ENCODE measurements at regions not wholly inside any gene's neighbourhood (a gene's known extent, or its start where the extent isn't known, plus 50 kb on each side); places are given as distances from the start of the nearest gene placed in this dataset.

DNA sequence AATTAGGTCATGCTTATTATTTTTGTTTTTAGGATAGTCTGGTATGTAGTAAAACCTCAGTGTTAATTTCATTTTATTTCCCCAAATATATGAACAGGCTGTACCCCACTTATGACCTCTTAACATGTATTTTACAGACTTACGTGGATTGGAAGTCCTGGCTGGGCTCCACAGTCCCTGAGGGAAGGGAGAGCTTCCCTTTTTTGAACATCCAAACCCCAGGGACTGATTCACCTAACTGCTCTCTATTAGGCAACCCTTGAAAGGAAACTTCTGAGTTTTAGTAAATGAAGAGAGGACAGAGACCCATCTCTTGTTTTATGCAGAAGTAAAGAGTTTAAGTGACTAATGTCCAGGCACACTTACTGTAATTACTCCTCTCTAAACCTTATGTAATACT, 233.1 kb upstream of the SPRY1 start:
- no peak for TF ChIP-seq POLR2AphosphoS5 (IDR thresholded peaks at IDR 0.05)
- H2AFZ ChIP-seq (ENCODE audit: low read depth, low read length): no peak overlapping the region
- H3F3A ChIP-seq (ENCODE audit: insufficient read depth, low read length, poor library complexity, severe bottlenecking): no peaks in the 10 kb centered on the region
- no peaks in the 10 kb centered on the region for H3K79me2 ChIP-seq (replicated peaks; ENCODE audit: insufficient read depth, low read length)
- no peak overlapping the region for H3K27ac ChIP-seq (ENCODE audit: low read length)
- H3K4me3 ChIP-seq (ENCODE audit: low read length): no peak overlapping the region
- no peak overlapping the region for H3K4me2 ChIP-seq (ENCODE audit: low read length)
- H3K9me2 ChIP-seq (ENCODE audit: insufficient read depth, low read length): no peaks in the 10 kb centered on the region
- H3K9me3 ChIP-seq (ENCODE audit: low read length): no peaks in the 10 kb centered on the region
- no peaks in the 10 kb centered on the region for H3K27me3 ChIP-seq (ENCODE audit: insufficient read depth, low read depth, low read length)
- no peak overlapping the region for H3K9ac ChIP-seq (ENCODE audit: low read length)
- H4K20me1 ChIP-seq (ENCODE audit: insufficient read depth): no peaks in the 10 kb centered on the region
- H3K36me3 ChIP-seq (ENCODE audit: insufficient read depth, low read length): no peaks in the 10 kb centered on the region

- no peak overlapping the region for H3K4me2 ChIP-seq (ENCODE audit: low read length)
- no peaks in the 10 kb centered on the region for H3K27me3 ChIP-seq (ENCODE audit: insufficient read depth, low read depth, low read length)
- H3K9me2 ChIP-seq (ENCODE audit: insufficient read depth, low read length): no peaks in the 10 kb centered on the region
- no peaks in the 10 kb centered on the region for H3K36me3 ChIP-seq (ENCODE audit: insufficient read depth, low read length)
- no peaks in the 10 kb centered on the region for H3K79me2 ChIP-seq (replicated peaks; ENCODE audit: insufficient read depth, low read length)
- H3K9ac ChIP-seq (ENCODE audit: low read length): no peak overlapping the region
- H3K9me3 ChIP-seq (ENCODE audit: low read length): no peaks in the 10 kb centered on the region
- no peak overlapping the region for H3K27ac ChIP-seq (ENCODE audit: low read length)
- no peaks in the 10 kb centered on the region for H3F3A ChIP-seq (ENCODE audit: insufficient read depth, low read length, poor library complexity, severe bottlenecking)
- no peak overlapping the region for H3K4me3 ChIP-seq (ENCODE audit: low read length)
- TF ChIP-seq TAF1 (IDR thresholded peaks at IDR 0.05; ENCODE audit: low read depth) (no peak), RAD21 (conservative IDR thresholded peaks at IDR 0.05) (no peak), MXI1 (conservative IDR thresholded peaks at IDR 0.05; ENCODE audit: poor library complexity, severe bottlenecking) (no peak), CTCF (IDR thresholded peaks at IDR 0.05; ENCODE audit: poor library complexity, severe bottlenecking) (no peak), POLR2AphosphoS5 (IDR thresholded peaks at IDR 0.05) (no peak), EZH2 (IDR thresholded peaks at IDR 0.05; ENCODE audit: borderline replicate concordance, insufficient read depth, low read length, poor library complexity, severe bottlenecking) (no peak), EP300 (conservative IDR thresholded peaks at IDR 0.05; ENCODE audit: poor library complexity, severe bottlenecking) (no peak), REST (IDR thresholded peaks at IDR 0.05; ENCODE audit: borderline replicate concordance) (no peak), SMC3 (conservative IDR thresholded peaks at IDR 0.05; ENCODE audit: poor library complexity) (no peak)
- no peak overlapping the region for H2AFZ ChIP-seq (ENCODE audit: low read depth, low read length)
- H4K20me1 ChIP-seq (ENCODE audit: insufficient read depth): no peaks in the 10 kb centered on the region
Observed at GRCh38 chr4:123166023-123166422, 230.6 kb upstream of the SPRY1 start.

DNA sequence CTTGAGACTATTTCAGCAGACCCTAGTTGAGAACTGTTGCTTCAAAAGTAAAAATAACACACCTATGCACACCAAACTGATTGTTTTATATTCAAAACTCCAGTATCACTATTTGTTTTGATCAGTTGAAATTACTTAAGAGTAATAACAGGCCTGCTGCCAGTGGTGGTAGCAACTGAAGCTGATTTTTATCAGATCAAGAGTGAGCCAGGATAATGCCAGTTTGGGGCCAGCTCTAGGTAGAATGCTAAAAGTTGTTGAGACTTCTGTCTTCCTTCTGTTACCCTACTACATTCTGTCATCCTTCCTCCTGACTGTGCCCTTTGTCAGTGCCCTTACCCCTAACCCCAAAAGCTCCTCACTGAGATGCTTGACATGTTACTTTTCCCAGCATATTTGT, 228.7 kb upstream of the SPRY1 start:
- Histone ChIP-seq H3F3A (ENCODE audit: insufficient read depth, low read length, poor library complexity, severe bottlenecking) (no peaks in the 10 kb centered on the region), H2AFZ (ENCODE audit: low read depth, low read length) (no peak overlapping the region), H4K20me1 (ENCODE audit: insufficient read depth) (no peaks in the 10 kb centered on the region), H3K4me3 (ENCODE audit: low read length) (no peak overlapping the region), H3K4me2 (ENCODE audit: low read length) (no peak overlapping the region), H3K79me2 (replicated peaks; ENCODE audit: insufficient read depth, low read length) (no peaks in the 10 kb centered on the region), H3K27me3 (ENCODE audit: insufficient read depth, low read depth, low read length) (no peaks in the 10 kb centered on the region), H3K9ac (ENCODE audit: low read length) (no peak overlapping the region), H3K36me3 (ENCODE audit: insufficient read depth, low read length) (no peaks in the 10 kb centered on the region), H3K9me2 (ENCODE audit: insufficient read depth, low read length) (no peaks in the 10 kb centered on the region), H3K9me3 (ENCODE audit: low read length) (no peaks in the 10 kb centered on the region), H3K27ac (ENCODE audit: low read length) (no peak overlapping the region)
- no peak for TF ChIP-seq TAF1 (IDR thresholded peaks at IDR 0.05; ENCODE audit: low read depth)
- TF ChIP-seq MXI1 (conservative IDR thresholded peaks at IDR 0.05; ENCODE audit: poor library complexity, severe bottlenecking): no peak
- TF ChIP-seq REST (IDR thresholded peaks at IDR 0.05; ENCODE audit: borderline replicate concordance): no peak
- TF ChIP-seq EZH2 (IDR thresholded peaks at IDR 0.05; ENCODE audit: borderline replicate concordance, insufficient read depth, low read length, poor library complexity, severe bottlenecking): no peak
- no peak for TF ChIP-seq CTCF (IDR thresholded peaks at IDR 0.05; ENCODE audit: poor library complexity, severe bottlenecking)
- no peak for TF ChIP-seq RAD21 (conservative IDR thresholded peaks at IDR 0.05)
- no peak for TF ChIP-seq EP300 (conservative IDR thresholded peaks at IDR 0.05; ENCODE audit: poor library complexity, severe bottlenecking)
- TF ChIP-seq SMC3 (conservative IDR thresholded peaks at IDR 0.05; ENCODE audit: poor library complexity): no peak
- TF ChIP-seq POLR2AphosphoS5 (IDR thresholded peaks at IDR 0.05): no peak
